ENCODE measurements at regions not wholly inside any gene's neighbourhood (a gene's known extent, or its start where the extent isn't known, plus 50 kb on each side); places are given as distances from the start of the nearest gene placed in this dataset.
A peak's percentile ranks its signal among the peaks of the same experiment; 100 is the strongest.
"Not testable (repeated sequence)": the region's sequence is repeated elsewhere in the genome, so short reads cannot be mapped to it uniquely, and the experiment has no call there.

- ATAC-seq (no peak), DNase-seq (ENCODE audit: low spot score) (no peak)
Measured at GRCh38 chr1:25134801-25135461, 97.4 kb downstream of the SYF2 start.

GRCh38 chr1:25134307-25134706, 98.0 kb downstream of the SYF2 start:
- ATAC-seq (no peak), DNase-seq (ENCODE audit: low spot score) (no peak)

DNA sequence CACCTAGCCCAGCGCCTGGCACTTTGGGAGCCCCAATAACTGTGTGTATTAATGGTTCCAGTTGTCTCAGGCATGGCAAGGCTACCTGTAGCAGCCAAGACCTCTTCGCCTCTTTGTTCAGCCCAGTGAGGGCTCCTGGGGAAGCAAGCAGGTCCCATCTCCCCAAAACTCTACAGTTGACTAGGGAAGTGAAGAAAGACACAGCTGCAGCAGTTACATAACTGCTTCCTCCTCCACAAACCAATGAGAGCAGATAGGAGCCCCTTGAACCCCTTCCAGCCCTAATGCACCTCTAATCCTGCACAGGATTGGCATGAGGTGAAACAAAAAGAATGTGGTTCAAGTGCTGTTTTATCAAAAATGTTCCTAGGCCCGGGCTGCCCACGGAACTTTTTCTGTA, 100.5 kb downstream of the SYF2 start:
- DNase-seq (ENCODE audit: low spot score): peak; percentile 27
- no peak for ATAC-seq

DNA sequence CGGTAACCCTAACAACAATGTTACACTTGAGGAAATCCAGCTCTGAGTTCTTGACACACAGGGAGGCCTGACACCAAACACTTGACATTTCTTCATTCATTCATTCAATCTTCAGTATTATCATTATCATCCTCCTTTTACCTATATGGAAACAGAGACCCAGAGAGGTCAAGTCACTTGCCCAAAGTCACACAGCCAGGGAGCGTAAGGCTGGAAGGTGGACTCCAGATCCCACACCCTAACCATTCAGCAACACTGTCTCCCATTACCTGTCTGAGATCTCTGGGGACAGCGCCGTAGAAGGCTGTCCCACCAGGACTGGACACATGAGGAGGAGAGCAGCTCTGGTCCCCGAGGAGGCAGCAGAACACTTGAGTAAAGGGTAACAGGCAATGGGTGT, 101.4 kb downstream of the SYF2 start:
- ATAC-seq: no peak
- no peak for DNase-seq (ENCODE audit: low spot score)

GRCh38 chr1:25129380-25129779, 102.9 kb downstream of the SYF2 start:
- no peak for DNase-seq (ENCODE audit: low spot score)
- no peak for ATAC-seq

DNA sequence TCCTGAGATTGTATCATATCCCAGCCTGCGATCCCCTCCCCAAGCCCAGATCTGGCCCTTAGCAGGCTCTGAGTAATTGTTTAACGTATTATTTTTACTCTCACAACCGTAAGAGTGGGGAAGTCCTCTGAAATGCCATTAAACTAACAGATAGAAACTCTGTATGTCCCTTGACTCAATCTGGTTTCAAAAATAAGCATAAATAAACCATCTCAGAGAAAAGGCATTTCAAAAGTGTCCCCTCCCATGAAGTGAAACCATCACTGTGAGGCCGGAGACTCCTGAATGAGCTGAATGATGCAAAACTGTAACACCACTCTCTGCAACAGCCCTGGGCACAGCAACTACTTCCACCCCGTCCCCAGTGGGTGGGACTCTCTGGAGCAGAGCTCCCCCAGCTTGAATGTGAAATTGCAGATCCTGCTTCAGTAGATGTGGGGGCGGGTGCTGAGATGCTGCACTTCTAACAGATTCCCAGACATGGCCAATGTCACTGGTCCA, 104.1 kb downstream of the SYF2 start:
- DNase-seq (ENCODE audit: low spot score) (no peak), ATAC-seq (no peak)

- ATAC-seq: no peak
- no peak for DNase-seq (ENCODE audit: low spot score)
Measured at GRCh38 chr1:25126562-25126961, 105.7 kb downstream of the SYF2 start.

- DNase-seq (ENCODE audit: low spot score) (no peak), ATAC-seq (no peak)
Measured at GRCh38 chr1:25123551-25123950, 108.8 kb downstream of the SYF2 start.

GRCh38 chr1:25122747-25123146, 109.6 kb downstream of the SYF2 start:
- ATAC-seq: no peak
- no peak for DNase-seq (ENCODE audit: low spot score)

DNA sequence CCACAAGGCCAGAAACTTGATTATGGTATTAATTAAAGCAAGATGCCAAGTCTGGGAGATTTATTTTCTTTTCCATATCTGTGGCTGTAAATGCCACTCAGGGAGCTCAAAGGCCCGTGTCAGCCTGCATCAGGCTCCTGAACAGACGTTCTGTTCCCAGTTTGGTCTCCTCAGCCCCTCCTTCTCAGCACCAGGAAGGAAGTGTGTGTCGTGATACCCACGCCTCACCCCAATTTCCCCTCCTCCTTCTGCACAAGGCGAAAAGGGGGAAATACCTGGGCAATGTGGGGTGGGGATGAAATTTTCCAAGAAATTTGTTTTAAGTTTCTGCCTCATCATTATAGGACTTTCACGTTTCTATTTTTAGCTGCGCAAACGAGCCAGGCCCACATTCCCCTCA, 112.0 kb downstream of the SYF2 start:
- DNase-seq (ENCODE audit: low spot score) (no peak), ATAC-seq (no peak)

GRCh38 chr1:25118546-25118945, 113.8 kb downstream of the SYF2 start:
- DNase-seq (ENCODE audit: low spot score): no peak
- no peak for ATAC-seq

DNA sequence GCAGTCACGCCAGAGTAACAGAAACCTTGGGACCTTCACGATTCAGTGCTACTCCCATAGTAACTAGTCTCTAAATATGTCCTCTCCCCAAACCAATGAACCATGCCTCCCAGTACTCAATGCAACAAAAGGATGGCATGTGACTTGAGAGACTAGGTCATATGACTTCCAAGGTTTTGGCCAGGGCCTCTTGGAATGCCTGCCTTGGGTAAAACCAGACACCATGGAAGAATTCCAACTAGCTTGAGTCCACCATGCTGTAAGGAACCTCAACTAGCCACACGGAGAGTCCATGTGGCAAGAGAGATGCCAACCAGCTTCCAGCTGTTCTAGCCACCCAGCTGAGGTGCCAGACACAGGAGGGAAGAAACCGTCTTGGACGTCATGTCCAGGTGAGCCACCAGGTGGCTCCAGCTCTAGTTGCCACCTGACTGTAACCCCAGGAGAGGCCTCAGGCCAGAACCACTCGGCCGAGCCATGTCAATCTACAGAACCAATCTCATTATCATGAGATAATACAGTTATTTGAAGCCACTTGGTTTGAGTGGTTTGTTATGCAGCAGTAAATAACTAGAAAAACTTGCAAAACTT, 115.0 kb downstream of the SYF2 start:
- ATAC-seq (peak; percentile 86), DNase-seq (ENCODE audit: low spot score) (no peak)

GRCh38 chr1:25116832-25117231, 115.5 kb downstream of the SYF2 start:
- no peak for ATAC-seq
- DNase-seq (ENCODE audit: low spot score): no peak

- DNase-seq (ENCODE audit: low spot score); ATAC-seq: not testable (repeated sequence)
Measured at GRCh38 chr1:25116117-25116516, 116.2 kb downstream of the SYF2 start.

DNA sequence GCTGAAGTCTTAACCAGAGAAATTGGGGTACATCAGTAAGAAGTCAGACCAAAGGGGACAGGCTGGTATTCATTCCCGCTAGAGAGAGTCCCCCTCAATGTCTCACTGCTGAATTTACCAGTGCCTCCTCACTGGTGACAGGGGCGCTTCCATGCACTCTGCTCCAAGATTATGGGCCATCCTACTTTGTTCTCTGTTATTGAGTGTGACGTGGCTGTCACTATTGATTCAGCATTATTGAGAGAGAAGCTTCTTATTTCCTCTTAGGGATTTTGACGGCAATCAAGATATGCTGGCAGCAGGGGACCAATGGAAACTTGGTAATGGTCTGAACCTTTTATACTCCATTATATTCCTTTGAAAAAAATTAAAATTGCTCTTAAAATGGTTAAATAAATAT, 118.6 kb downstream of the SYF2 start:
- DNase-seq (ENCODE audit: low spot score) (no peak), ATAC-seq (no peak)

GRCh38 chr1:25113086-25113485, 119.2 kb downstream of the SYF2 start:
- ATAC-seq: no peak
- DNase-seq (ENCODE audit: low spot score): no peak

DNA sequence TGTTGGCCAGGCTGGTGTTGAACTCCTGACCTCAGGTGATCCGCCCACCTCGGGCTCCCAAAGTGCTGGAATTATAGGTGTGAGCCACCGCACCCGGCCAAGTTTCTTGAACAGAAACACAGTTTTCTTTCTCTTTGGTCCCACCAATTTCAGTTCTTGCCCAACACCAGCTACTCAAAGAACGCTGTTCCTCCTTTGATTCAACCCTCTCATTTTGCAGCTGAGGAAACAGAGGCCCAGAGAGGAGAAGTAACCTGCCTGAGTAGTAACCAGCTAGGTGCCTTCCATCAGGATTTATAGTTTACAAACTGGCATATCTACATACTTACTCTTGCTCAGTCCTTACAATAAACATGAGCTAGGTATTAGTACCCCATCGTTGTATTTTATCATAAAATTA, 119.9 kb downstream of the SYF2 start:
- no peak for DNase-seq (ENCODE audit: low spot score)
- no peak for ATAC-seq

DNA sequence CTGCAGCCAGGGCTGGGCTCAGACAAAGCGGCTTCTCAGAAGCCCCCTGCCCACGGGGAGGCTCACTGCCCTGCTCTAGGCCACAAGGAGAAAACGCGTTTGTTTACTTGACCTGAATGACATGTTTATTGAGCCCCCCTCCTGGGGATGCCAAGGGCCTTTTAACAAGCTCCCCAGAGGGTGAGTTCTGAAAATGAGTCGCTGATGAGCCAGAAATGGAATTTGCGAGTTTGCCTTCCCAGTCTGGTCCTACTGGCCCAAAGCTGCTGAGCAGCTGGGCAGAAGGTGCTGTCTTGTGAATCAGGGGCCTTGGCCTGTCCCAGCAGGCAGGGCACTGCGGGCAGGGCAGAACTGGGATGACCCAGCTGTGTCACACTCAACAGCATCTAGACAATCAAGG, 120.6 kb downstream of the SYF2 start:
- ATAC-seq (no peak), DNase-seq (ENCODE audit: low spot score) (no peak)

DNA sequence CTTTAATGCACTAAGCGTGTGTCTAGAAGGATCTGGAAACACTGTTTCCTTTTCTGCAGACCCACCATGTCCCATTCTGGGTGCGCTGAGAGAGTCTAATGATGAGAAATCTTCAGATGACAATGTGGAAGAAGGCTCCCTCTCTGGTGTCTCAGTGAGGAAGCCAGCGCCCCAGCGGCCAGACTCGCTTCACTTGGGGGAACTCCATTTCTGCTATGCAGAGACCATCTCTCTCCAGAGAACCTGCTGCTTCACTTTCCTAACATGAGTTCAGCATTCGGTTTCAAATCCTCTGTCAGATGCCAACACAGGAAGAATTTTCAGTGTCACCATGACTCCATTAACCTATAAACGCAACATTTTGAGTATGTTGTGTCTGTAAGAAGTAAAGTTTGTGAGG, 121.8 kb downstream of the SYF2 start:
- ATAC-seq: no peak
- DNase-seq (ENCODE audit: low spot score): no peak

DNA sequence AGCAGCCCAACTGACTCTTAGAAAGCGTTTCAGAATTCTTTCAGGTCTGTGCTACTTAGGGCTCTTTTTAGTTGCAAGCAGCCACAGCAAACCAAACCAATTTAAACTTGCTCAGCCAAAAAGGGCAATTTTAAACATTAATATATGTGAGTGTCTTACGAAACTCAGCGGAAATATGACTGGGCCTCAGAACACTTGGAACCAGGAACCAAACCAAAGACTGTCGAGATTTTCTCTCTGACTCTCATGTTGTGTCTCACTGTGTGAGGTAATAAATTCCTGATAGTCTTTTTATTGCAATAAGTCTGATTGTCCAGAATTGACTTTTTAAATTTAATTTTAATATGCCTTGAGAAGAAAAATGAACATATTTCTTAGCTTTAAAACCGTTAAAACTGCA, 122.3 kb downstream of the SYF2 start:
- no peak for ATAC-seq

GRCh38 chr1:25109531-25109951, 122.8 kb downstream of the SYF2 start:
- no peak for ATAC-seq

More for the DNA sequence above, 122.3 kb downstream of the SYF2 start:
- no peak for DNase-seq (ENCODE audit: low spot score)

GRCh38 chr1:25107643-25108010, 124.7 kb downstream of the SYF2 start:
- no peak for DNase-seq (ENCODE audit: low spot score)
- no peak for ATAC-seq

More at GRCh38 chr1:25109531-25109951, 122.8 kb downstream of the SYF2 start:
- no peak for DNase-seq (ENCODE audit: low spot score)

Data from left lobe of liver (tissue), 2 donors.